GM23338 (cell line): ENCODE measurements at regions not wholly inside any gene's neighbourhood (a gene's known extent, or its start where the extent isn't known, plus 50 kb on each side); places are given as distances from the start of the nearest gene placed in this dataset.

Experiments
- EZH2 ChIP-seq: fragments of 200-600 bp; sonication (generic); IDR thresholded peaks from one replicate; pipeline ENCODE4 v1.8.0; 2017; ENCODE audit warnings: antibody characterized with exemption, mild to moderate bottlenecking, low read depth; ENCODE audit not compliant: unreplicated experiment
- EZH2phosphoT487 ChIP-seq: fragments of 200-600 bp; sonication (generic); IDR thresholded peaks from one replicate; pipeline ENCODE4 v1.8.1; 2018; ENCODE audit warnings: antibody characterized with exemption; ENCODE audit not compliant: unreplicated experiment
- NANOG ChIP-seq: IDR thresholded peaks from 2 replicates; pipeline ENCODE4 v1.6.1; 2016; ENCODE audit warnings: antibody characterized with exemption, borderline replicate concordance
- STAT1 ChIP-seq: IDR thresholded peaks from one replicate; pipeline ENCODE4 v1.6.1; 2016; ENCODE audit warnings: antibody characterized with exemption; ENCODE audit not compliant: unreplicated experiment
- TF ChIP-seq, protein P1 (sequence below): IDR thresholded peaks from one replicate; pipeline ENCODE4 v1.6.1; 2018; ENCODE audit warnings: antibody characterized with exemption; ENCODE audit not compliant: unreplicated experiment

DNA sequence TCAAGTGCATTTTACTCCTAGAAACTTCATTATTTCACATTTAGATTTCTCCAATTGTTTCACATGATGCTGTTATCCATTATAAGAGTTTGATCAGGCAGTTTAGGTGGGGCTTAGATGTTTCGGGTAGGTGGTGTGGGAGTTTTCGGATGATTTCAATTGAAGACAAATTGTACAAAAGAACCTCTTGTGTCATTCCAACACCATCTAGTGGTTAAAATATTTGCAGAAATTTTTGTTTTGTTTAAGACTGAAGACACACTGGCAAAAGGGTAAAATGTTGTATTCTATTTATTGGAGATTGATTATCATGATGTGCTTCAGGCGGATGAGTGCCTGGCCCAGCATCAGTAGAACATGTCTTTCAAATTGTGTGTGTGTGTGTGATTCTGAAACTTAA lies 212.7 kb downstream of the SH3BGRL start (continued):
- TF ChIP-seq, protein P1, sequence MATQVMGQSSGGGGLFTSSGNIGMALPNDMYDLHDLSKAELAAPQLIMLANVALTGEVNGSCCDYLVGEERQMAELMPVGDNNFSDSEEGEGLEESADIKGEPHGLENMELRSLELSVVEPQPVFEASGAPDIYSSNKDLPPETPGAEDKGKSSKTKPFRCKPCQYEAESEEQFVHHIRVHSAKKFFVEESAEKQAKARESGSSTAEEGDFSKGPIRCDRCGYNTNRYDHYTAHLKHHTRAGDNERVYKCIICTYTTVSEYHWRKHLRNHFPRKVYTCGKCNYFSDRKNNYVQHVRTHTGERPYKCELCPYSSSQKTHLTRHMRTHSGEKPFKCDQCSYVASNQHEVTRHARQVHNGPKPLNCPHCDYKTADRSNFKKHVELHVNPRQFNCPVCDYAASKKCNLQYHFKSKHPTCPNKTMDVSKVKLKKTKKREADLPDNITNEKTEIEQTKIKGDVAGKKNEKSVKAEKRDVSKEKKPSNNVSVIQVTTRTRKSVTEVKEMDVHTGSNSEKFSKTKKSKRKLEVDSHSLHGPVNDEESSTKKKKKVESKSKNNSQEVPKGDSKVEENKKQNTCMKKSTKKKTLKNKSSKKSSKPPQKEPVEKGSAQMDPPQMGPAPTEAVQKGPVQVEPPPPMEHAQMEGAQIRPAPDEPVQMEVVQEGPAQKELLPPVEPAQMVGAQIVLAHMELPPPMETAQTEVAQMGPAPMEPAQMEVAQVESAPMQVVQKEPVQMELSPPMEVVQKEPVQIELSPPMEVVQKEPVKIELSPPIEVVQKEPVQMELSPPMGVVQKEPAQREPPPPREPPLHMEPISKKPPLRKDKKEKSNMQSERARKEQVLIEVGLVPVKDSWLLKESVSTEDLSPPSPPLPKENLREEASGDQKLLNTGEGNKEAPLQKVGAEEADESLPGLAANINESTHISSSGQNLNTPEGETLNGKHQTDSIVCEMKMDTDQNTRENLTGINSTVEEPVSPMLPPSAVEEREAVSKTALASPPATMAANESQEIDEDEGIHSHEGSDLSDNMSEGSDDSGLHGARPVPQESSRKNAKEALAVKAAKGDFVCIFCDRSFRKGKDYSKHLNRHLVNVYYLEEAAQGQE: no peak
- TF ChIP-seq STAT1 (no peak), NANOG (no peak), EZH2 (no peak), EZH2phosphoT487 (no peak)
